SK-N-SH treated with all-trans-retinoic acid at 6 μM for 48 hours (cell line): ENCODE measurements at regions not wholly inside any gene's neighbourhood (a gene's known extent, or its start where the extent isn't known, plus 50 kb on each side); places are given as distances from the start of the nearest gene placed in this dataset.
"Not testable (repeated sequence)": the region's sequence is repeated elsewhere in the genome, so short reads cannot be mapped to it uniquely, and the experiment has no call there.

ENCODE experiments used
- ATAC-seq: fragments of 200-7000 bp; cut with Tn5 transposase; 3 replicates; pipeline ENCODE4 v1.9.1; 2020; ENCODE audit warnings: mild to moderate bottlenecking, moderate library complexity
- ARNTL ChIP-seq: fragments of 450-650 bp; formaldehyde crosslinking; IDR thresholded peaks from 2 replicates; pipeline ENCODE4 v1.5.0; 2020; ENCODE audit warnings: low read depth, mild to moderate bottlenecking, moderate library complexity, borderline replicate concordance
- BACH2 ChIP-seq: fragments of 250-450 bp; sonication (Bioruptor Pico); IDR thresholded peaks from 2 replicates; pipeline ENCODE4 v1.9.0; 2021; ENCODE audit warnings: mild to moderate bottlenecking, borderline replicate concordance
- CREB5 ChIP-seq: fragments of 250-450 bp; sonication (Bioruptor Pico); IDR thresholded peaks from 2 replicates; pipeline ENCODE4 v1.5.1; 2020; ENCODE audit warnings: low read depth, mild to moderate bottlenecking, moderate library complexity
- CSDC2 ChIP-seq: fragments of 250-450 bp; sonication (Bioruptor Pico); IDR thresholded peaks from 2 replicates; pipeline ENCODE4 v1.5.0; 2020; ENCODE audit warnings: mild to moderate bottlenecking, moderate library complexity
- CSRNP3 ChIP-seq: fragments of 250-450 bp; sonication (Bioruptor Pico); IDR thresholded peaks from 2 replicates; pipeline ENCODE4 v1.5.1; 2021; ENCODE audit warnings: mild to moderate bottlenecking, moderate library complexity
- ESRRG ChIP-seq: fragments of 250-450 bp; sonication (Bioruptor Pico); IDR thresholded peaks from 2 replicates; pipeline ENCODE4 v1.6.1; 2021; ENCODE audit warnings: mild to moderate bottlenecking
- OSR1 ChIP-seq: fragments of 250-450 bp; sonication (Bioruptor Pico); IDR thresholded peaks from 2 replicates; pipeline ENCODE4 v1.8.0; 2022; ENCODE audit warnings: moderate library complexity, mild to moderate bottlenecking, inconsistent platforms
- PATZ1 ChIP-seq: fragments of 250-450 bp; sonication (Bioruptor Pico); IDR thresholded peaks from 2 replicates; pipeline ENCODE4 v1.8.0; 2020; ENCODE audit warnings: mild to moderate bottlenecking, moderate library complexity, borderline replicate concordance
- PPARA ChIP-seq: fragments of 250-450 bp; sonication (Bioruptor Pico); IDR thresholded peaks from 2 replicates; pipeline ENCODE4 v1.5.0; 2020; ENCODE audit warnings: mild to moderate bottlenecking, borderline replicate concordance
- SNAI2 ChIP-seq: fragments of 250-450 bp; sonication (Bioruptor Pico); IDR thresholded peaks from 2 replicates; pipeline ENCODE4 v1.5.0; 2020; ENCODE audit warnings: mild to moderate bottlenecking, moderate library complexity
- TOX ChIP-seq: fragments of 250-450 bp; sonication (Bioruptor Pico); IDR thresholded peaks from 2 replicates; pipeline ENCODE4 v1.8.0; 2021; ENCODE audit warnings: mild to moderate bottlenecking, moderate library complexity, borderline replicate concordance
- TSHZ2 ChIP-seq: fragments of 250-450 bp; sonication (Bioruptor Pico); IDR thresholded peaks from 2 replicates; pipeline ENCODE4 v1.5.0; 2020; ENCODE audit warnings: mild to moderate bottlenecking, moderate library complexity
- ZC3H10 ChIP-seq: fragments of 250-450 bp; sonication (Bioruptor Pico); IDR thresholded peaks from 2 replicates; pipeline ENCODE4 v1.5.1; 2021; ENCODE audit warnings: mild to moderate bottlenecking, moderate library complexity
- ZFP3 ChIP-seq: fragments of 250-450 bp; sonication (Bioruptor Pico); IDR thresholded peaks from 2 replicates; pipeline ENCODE4 v1.5.0; 2020; ENCODE audit warnings: mild to moderate bottlenecking, moderate library complexity
- ZFP30 ChIP-seq: fragments of 450-650 bp; formaldehyde crosslinking; IDR thresholded peaks from 2 replicates; pipeline ENCODE4 v1.5.0; 2022; ENCODE audit warnings: mild to moderate bottlenecking, moderate library complexity
- ZNF565 ChIP-seq: fragments of 450-650 bp; formaldehyde crosslinking; conservative IDR thresholded peaks from 2 replicates; pipeline ENCODE4 v1.5.0; 2020; ENCODE audit warnings: low read depth, mild to moderate bottlenecking, moderate library complexity
- ZNF70 ChIP-seq: fragments of 450-650 bp; formaldehyde crosslinking; IDR thresholded peaks from 2 replicates; pipeline ENCODE4 v1.5.0; 2020; ENCODE audit warnings: mild to moderate bottlenecking, moderate library complexity
- ZNF8 ChIP-seq: fragments of 450-650 bp; formaldehyde crosslinking; IDR thresholded peaks from 2 replicates; pipeline ENCODE4 v1.5.0; 2020; ENCODE audit warnings: mild to moderate bottlenecking, moderate library complexity

- TF ChIP-seq TSHZ2 (CRISPR knock-in tag) (no peak), PPARA (no peak), PATZ1 (no peak), ZFP30 (CRISPR knock-in tag) (no peak), ARNTL (CRISPR knock-in tag) (no peak), ZC3H10 (no peak)
Measured at GRCh38 chr2:139424101-139424500, 643.9 kb upstream of the NXPH2 start (continued).

GRCh38 chr2:139411236-139411635, 631.0 kb upstream of the NXPH2 start:
- ATAC-seq = no peak
- no peak for TF ChIP-seq ZC3H10
- TF ChIP-seq TOX (CRISPR knock-in tag) = no peak
- no peak for TF ChIP-seq ARNTL (CRISPR knock-in tag)
- no peak for TF ChIP-seq CREB5 (CRISPR knock-in tag)
- TF ChIP-seq ZNF565 (CRISPR knock-in tag) = no peak
- no peak for TF ChIP-seq ZFP3 (CRISPR knock-in tag)
- no peak for TF ChIP-seq BACH2 (CRISPR knock-in tag)
- no peak for TF ChIP-seq ZNF8 (CRISPR knock-in tag)
- no peak for TF ChIP-seq ESRRG (CRISPR knock-in tag)
- TF ChIP-seq OSR1 (CRISPR knock-in tag) = no peak
- no peak for TF ChIP-seq TSHZ2 (CRISPR knock-in tag)
- TF ChIP-seq ZFP30 (CRISPR knock-in tag) = no peak
- no peak for TF ChIP-seq CSDC2 (CRISPR knock-in tag)
- no peak for TF ChIP-seq ZNF70
- no peak for TF ChIP-seq SNAI2 (CRISPR knock-in tag)
- no peak for TF ChIP-seq CSRNP3 (CRISPR knock-in tag)

- not testable (repeated sequence) for ATAC-seq
Measured at GRCh38 chr2:139410833-139411174, 630.6 kb upstream of the NXPH2 start.

- not testable (repeated sequence) for ATAC-seq
Measured at GRCh38 chr2:139410147-139410832, 630.1 kb upstream of the NXPH2 start.
